ENCODE measurements at regions not wholly inside any gene's neighbourhood (a gene's known extent, or its start where the extent isn't known, plus 50 kb on each side); places are given as distances from the start of the nearest gene placed in this dataset.
"Not testable (repeated sequence)": the region's sequence is repeated elsewhere in the genome, so short reads cannot be mapped to it uniquely, and the experiment has no call there.

- DNase-seq (ENCODE audit: extremely low spot score, insufficient read length, low read depth): no peak
- FAIRE-seq: no peak
Observed at GRCh38 chr5:171701100-171701541, 84.5 kb upstream of the SMIM23 start.

GRCh38 chr5:171702135-171702770, 83.4 kb upstream of the SMIM23 start:
- FAIRE-seq (no peak), DNase-seq (ENCODE audit: extremely low spot score, insufficient read length, low read depth) (no peak)

- DNase-seq (ENCODE audit: extremely low spot score, insufficient read length, low read depth): no peak
- FAIRE-seq: no peak
Observed at GRCh38 chr5:171703146-171703545, 82.5 kb upstream of the SMIM23 start.

DNA sequence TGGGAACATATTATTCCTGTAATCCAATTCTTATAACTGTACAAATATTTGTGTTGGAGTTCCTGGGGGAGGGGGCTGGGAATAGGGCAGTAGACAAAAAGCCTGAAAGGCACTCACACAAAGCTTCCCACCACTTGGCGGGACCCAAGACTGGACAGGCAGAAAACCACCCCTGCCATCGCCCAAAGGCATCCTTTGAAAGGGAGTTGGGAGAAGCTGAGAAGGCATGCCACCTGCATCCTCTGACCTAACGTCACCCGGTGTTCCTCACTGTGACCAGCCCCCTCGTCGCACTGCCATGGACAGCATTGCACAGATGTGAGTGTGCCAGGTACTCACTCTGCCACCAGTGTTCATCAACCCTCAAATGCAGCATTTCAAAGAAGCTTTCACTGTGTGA, 80.6 kb upstream of the SMIM23 start:
- FAIRE-seq (no peak), DNase-seq (ENCODE audit: extremely low spot score, insufficient read length, low read depth) (no peak)

- DNase-seq (ENCODE audit: extremely low spot score, insufficient read length, low read depth) (no peak), FAIRE-seq (no peak)
Observed at GRCh38 chr5:171705830-171706468, 79.7 kb upstream of the SMIM23 start.

DNA sequence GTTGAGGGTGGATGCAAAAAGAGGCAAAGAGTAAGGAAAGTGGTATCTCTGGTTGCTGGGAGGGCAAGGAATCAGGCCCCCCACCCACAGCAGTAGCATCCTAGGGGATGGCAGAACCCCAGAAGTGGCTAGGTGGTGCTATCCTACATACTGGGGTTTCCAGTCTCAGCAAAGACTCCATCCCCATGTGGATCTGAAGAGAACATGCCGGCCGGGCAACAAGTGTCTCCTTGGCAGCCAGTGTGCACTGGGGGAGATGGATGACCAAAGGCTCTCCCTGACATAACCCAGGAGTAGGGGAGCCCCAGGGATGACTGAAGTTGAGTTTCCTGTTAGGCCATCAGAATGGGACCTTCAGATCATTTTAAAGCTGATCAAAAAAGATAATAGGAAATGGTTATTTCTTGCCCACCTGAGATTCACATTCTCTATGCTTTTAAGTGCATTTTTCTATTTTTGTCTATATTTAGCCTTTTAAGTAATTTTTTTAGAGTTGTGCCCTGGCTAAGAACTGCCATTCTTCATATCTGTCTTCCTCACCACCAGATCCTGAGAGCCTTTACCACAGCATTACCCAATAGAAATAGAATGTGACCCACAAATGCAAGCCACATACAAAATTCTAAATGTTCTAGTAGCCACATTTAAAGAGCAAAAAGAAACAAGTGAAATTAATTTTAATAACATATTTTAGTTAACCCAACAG, 78.7 kb upstream of the SMIM23 start:
- FAIRE-seq (no peak), DNase-seq (ENCODE audit: extremely low spot score, insufficient read length, low read depth) (no peak)

DNA sequence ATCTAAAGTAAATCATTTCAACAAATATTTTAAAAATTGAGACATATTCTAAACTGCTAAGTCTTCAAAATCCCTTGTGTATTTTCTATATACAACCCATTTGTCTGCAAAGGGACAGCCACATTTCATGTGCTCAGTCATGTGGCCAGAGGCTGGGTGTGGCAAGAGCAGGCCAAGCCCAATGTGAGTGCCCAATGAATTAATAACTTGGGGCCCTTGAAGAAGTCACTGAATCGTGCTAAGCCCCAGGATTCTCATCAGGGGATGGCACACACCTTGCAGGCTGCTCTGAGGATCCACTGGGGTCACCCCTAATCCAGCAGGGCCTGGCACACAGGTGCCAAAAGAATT, 78.2 kb upstream of the SMIM23 start:
- no peak for DNase-seq (ENCODE audit: extremely low spot score, insufficient read length, low read depth)
- no peak for FAIRE-seq

DNA sequence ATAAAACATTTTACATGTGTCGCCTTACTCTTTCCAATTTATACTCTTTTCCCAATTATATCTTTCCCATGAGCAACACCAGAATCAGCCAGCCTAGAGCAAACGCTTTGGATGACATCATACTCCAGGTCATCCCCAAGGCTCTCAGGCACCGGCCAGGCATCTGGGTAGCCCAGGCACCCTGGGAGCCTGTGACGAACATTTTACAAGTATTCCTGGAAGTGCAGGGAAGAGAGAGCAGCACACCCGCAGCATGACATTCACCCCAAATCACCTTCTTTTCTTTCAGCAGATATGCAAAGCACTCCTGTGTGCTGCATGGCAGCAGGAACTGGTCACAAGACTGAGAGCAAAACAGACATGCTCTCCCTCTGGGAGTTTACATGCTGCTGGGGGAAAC, 75.7 kb upstream of the SMIM23 start:
- FAIRE-seq (no peak), DNase-seq (ENCODE audit: extremely low spot score, insufficient read length, low read depth) (no peak)

- no peak for DNase-seq (ENCODE audit: extremely low spot score, insufficient read length, low read depth)
- FAIRE-seq: no peak
Observed at GRCh38 chr5:171710451-171711024, 75.1 kb upstream of the SMIM23 start.

- DNase-seq (ENCODE audit: extremely low spot score, insufficient read length, low read depth) (no peak), FAIRE-seq (no peak)
Observed at GRCh38 chr5:171711571-171711970, 74.0 kb upstream of the SMIM23 start.

DNA sequence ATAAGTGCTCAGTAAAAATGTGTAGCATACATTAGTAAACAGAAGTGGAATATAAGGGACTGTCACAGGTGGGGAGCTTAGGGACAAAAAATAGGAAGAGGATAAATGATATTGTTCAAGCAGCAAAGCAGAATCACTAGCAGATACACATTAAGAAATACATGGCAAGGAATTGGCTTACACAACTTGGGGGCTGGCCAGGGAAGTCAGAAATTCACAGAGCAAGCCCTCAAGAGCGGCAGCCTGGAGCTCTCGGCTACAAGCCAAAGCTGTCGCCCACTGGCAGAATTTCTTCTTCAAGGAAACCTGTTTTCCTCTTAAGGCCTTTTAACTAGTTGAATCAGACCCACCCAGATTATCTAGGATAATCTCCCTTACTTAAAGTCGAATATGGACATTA, 73.0 kb upstream of the SMIM23 start:
- no peak for DNase-seq (ENCODE audit: extremely low spot score, insufficient read length, low read depth)
- no peak for FAIRE-seq

- no peak for DNase-seq (ENCODE audit: extremely low spot score, insufficient read length, low read depth)
- FAIRE-seq: no peak
Observed at GRCh38 chr5:171713152-171713551, 72.5 kb upstream of the SMIM23 start.

DNA sequence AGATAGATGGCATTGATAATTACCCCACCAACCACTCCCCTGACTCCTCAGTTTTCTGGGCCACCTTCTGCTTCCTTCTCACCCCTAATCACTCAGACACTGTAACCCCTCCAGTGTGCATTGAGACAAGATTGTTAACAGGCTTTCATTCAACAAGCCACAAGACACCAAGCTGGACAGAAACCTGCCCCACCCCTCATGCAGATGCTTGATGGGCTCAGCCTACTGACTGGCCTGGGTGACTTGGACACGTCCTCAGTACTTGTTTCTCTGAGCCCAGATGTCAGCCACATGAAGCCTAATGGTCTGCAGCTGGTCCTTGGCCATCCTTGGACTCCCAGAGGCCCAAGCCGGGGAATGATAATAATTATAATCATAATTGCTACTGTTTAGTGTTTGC, 71.4 kb upstream of the SMIM23 start:
- no peak for FAIRE-seq
- DNase-seq (ENCODE audit: extremely low spot score, insufficient read length, low read depth): no peak

DNA sequence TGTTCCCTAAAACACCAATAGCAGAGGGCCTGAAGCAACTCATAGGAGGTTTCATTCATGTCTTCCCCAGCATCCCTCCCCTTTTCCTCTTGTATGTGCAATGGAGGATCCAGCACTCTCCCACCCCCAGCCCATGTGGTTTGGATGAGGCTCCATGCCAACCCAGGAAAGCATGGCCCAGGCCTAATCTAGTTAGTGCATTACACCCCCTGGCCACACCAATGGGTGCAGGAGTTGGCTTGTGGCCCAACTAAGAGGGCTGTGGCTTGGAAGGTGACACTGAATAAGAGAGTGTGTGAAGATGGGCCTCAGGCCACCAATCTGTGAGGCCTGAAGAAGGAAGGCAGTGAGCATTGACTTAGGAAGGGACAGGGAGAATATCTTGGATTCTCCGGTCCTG, 70.8 kb upstream of the SMIM23 start:
- DNase-seq (ENCODE audit: extremely low spot score, insufficient read length, low read depth): no peak
- FAIRE-seq: no peak

- no peak for FAIRE-seq
- no peak for DNase-seq (ENCODE audit: extremely low spot score, insufficient read length, low read depth)
Observed at GRCh38 chr5:171715551-171715950, 70.1 kb upstream of the SMIM23 start.

- DNase-seq (ENCODE audit: extremely low spot score, insufficient read length, low read depth) (no peak), FAIRE-seq (no peak)
Observed at GRCh38 chr5:171720086-171720485, 65.5 kb upstream of the SMIM23 start.

DNA sequence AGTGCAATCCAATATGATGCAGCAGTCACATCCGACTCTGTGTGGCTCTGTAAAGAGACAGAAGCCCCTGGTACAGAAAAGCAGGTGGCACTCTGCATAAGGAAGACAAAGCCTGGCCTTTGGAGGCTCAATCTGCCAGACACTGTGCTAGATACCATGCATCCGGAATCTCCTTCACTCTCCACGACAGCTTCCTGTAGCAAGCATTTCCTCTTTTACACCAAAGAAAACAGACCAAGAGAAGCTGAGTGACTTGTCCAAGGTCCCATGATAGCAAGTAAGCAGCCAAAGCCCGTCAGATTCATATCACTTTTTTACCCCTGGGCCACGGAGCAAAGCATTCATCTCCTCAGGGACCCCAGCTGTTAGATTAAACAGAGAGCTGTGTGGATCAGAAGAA, 64.2 kb upstream of the SMIM23 start:
- DNase-seq (ENCODE audit: extremely low spot score, insufficient read length, low read depth): no peak
- no peak for FAIRE-seq

- DNase-seq (ENCODE audit: extremely low spot score, insufficient read length, low read depth) (no peak), FAIRE-seq (no peak)
Observed at GRCh38 chr5:171724468-171725204, 61.0 kb upstream of the SMIM23 start.

DNA sequence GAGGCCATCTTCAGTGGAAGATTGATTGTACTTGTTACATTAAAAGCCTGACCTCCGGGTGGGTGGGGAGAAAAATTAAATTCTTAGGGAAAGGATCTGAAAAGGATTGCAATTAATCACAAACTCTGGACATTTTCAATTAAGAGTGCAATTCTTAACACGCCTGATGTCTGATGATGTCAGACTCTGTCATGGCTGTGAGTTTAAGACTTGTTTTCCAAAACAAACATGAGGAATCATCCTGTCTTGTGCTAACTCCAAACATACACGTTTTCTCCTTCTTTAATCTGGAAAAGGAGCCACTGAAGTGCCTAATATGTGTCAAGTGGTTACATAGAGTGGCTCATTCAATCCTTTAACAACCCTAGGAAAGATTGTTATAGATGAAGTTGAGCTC, 60.4 kb upstream of the SMIM23 start:
- DNase-seq (ENCODE audit: extremely low spot score, insufficient read length, low read depth) (no peak), FAIRE-seq (no peak)

GRCh38 chr5:171726819-171727218, 58.8 kb upstream of the SMIM23 start:
- DNase-seq (ENCODE audit: extremely low spot score, insufficient read length, low read depth); FAIRE-seq: not testable (repeated sequence)

- DNase-seq (ENCODE audit: extremely low spot score, insufficient read length, low read depth) (no peak), FAIRE-seq (no peak)
Observed at GRCh38 chr5:171728686-171729085, 56.9 kb upstream of the SMIM23 start.

All from GM18507 (cell line).